Ovary (tissue), 3 donors: ENCODE measurements at regions not wholly inside any gene's neighbourhood (a gene's known extent, or its start where the extent isn't known, plus 50 kb on each side); places are given as distances from the start of the nearest gene placed in this dataset.

Experiments used
- EP300 ChIP-seq: sonication (generic); formaldehyde crosslinking; IDR thresholded peaks from one replicate; pipeline ENCODE4 v1.6.1; 2017; ENCODE audit warnings: antibody characterized with exemption
- POLR2A ChIP-seq: fragments of 450-650 bp; IDR thresholded peaks from one replicate; pipeline ENCODE4 v1.6.1; 2017; ENCODE audit warnings: antibody characterized with exemption, mild to moderate bottlenecking, moderate library complexity
- TF ChIP-seq, protein P1 (sequence below), 3 donors: fragments of 450-650 bp in 2 of 3; fragments of 200-600 bp in 1 of 3; IDR thresholded peaks; one replicate each; pipeline versions ENCODE4 v1.5.1 to v1.8.0; 2016 to 2022; ENCODE audit warnings: antibody characterized with exemption in 3 of 3, mild to moderate bottlenecking in 1 of 3
- donor health status: DM: no; HTN: no; CAD: no.

- TF ChIP-seq, protein P1, sequence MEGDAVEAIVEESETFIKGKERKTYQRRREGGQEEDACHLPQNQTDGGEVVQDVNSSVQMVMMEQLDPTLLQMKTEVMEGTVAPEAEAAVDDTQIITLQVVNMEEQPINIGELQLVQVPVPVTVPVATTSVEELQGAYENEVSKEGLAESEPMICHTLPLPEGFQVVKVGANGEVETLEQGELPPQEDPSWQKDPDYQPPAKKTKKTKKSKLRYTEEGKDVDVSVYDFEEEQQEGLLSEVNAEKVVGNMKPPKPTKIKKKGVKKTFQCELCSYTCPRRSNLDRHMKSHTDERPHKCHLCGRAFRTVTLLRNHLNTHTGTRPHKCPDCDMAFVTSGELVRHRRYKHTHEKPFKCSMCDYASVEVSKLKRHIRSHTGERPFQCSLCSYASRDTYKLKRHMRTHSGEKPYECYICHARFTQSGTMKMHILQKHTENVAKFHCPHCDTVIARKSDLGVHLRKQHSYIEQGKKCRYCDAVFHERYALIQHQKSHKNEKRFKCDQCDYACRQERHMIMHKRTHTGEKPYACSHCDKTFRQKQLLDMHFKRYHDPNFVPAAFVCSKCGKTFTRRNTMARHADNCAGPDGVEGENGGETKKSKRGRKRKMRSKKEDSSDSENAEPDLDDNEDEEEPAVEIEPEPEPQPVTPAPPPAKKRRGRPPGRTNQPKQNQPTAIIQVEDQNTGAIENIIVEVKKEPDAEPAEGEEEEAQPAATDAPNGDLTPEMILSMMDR (IDR thresholded peaks at IDR 0.05): no peak
- no peak for TF ChIP-seq EP300
- TF ChIP-seq POLR2A: no peak
Observed at GRCh38 chr2:4938206-4938605, 754.0 kb upstream of the SOX11 start.
